Transverse colon (tissue), 3 donors: ENCODE measurements at regions not wholly inside any gene's neighbourhood (a gene's known extent, or its start where the extent isn't known, plus 50 kb on each side); places are given as distances from the start of the nearest gene placed in this dataset.

Experiments
- EP300 ChIP-seq: sonication (generic); formaldehyde crosslinking; IDR thresholded peaks from one replicate; pipeline ENCODE4 v1.6.1; 2017; ENCODE audit warnings: antibody characterized with exemption, low read depth
- POLR2A ChIP-seq: fragments of 450-650 bp; IDR thresholded peaks from one replicate; pipeline ENCODE4 v1.6.1; 2016; ENCODE audit warnings: antibody characterized with exemption, mild to moderate bottlenecking, moderate library complexity
- TF ChIP-seq, protein P1 (sequence below), 5 experiments: fragments of 200-600 bp in 3 of 5; fragments of 450-650 bp in 2 of 5; sonication (generic) in 3 of 5; IDR thresholded peaks; 1 replicate in 2 of 5; 2 replicates in 3 of 5; pipeline ENCODE4 v1.5.1; 2016 to 2017; ENCODE audit warnings: antibody characterized with exemption in 5 of 5, inconsistent platforms in 3 of 5, mild to moderate bottlenecking in 2 of 5, moderate library complexity in 1 of 5

DNA sequence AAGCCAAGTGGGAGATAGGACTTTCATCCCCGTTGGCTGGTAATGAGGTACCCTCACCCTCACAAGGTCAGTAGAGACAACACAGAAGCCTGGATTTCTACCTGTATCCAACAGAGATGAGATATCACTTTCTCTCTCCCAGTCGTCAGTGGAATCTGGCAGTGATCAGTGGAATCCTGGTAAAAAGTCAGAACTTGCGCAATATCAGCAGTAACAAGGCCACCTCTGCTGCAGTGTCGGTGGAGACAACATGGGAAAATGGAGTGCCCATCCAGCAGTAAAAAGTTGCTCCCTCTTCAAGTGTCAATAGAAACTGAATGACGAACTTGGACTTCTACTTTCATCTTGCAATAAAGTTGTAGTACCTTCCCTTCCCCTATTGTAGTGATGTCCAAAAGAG, 615.9 kb downstream of the ETS1 start:
- TF ChIP-seq, protein P1, sequence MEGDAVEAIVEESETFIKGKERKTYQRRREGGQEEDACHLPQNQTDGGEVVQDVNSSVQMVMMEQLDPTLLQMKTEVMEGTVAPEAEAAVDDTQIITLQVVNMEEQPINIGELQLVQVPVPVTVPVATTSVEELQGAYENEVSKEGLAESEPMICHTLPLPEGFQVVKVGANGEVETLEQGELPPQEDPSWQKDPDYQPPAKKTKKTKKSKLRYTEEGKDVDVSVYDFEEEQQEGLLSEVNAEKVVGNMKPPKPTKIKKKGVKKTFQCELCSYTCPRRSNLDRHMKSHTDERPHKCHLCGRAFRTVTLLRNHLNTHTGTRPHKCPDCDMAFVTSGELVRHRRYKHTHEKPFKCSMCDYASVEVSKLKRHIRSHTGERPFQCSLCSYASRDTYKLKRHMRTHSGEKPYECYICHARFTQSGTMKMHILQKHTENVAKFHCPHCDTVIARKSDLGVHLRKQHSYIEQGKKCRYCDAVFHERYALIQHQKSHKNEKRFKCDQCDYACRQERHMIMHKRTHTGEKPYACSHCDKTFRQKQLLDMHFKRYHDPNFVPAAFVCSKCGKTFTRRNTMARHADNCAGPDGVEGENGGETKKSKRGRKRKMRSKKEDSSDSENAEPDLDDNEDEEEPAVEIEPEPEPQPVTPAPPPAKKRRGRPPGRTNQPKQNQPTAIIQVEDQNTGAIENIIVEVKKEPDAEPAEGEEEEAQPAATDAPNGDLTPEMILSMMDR (IDR thresholded peaks at IDR 0.05) = no peak
- no peak for TF ChIP-seq POLR2A
- TF ChIP-seq EP300 = no peak
